Pancreas (tissue), 10 donors: ENCODE measurements at regions not wholly inside any gene's neighbourhood (a gene's known extent, or its start where the extent isn't known, plus 50 kb on each side); places are given as distances from the start of the nearest gene placed in this dataset.

Experiments
- ATAC-seq, 4 donors: fragments of 200-7000 bp; cut with Tn5 transposase; one replicate each; pipeline versions ENCODE4 v1.8.0 to v1.9.1; 2020; ENCODE audit warnings: mild to moderate bottlenecking in 4 of 4, moderate library complexity in 4 of 4
- DNase-seq, 6 donors: peaks; one replicate each; pipeline ENCODE4 v3.0.0-alpha.2; 2020
- FAIRE-seq: peaks from 2 replicates; lab custom pipeline; 2012; peaks lifted over from hg19 to GRCh38; lab: Jason Lieb, UNC
- H3K27ac ChIP-seq, 4 donors: fragments of 200-600 bp; sonication (generic); 1 replicate in 3 of 4; 2 replicates in 1 of 4; pipeline versions ENCODE4 v1.5.0 to v1.8.0; 2020
- H3K27me3 ChIP-seq, 4 donors: fragments of 200-600 bp; one replicate each; pipeline ENCODE4 v1.8.0; 2021
- H3K36me3 ChIP-seq, 3 donors: fragments of 200-600 bp; sonication (generic) in 1 of 3; one replicate each; pipeline versions ENCODE4 v1.5.0 to v1.8.0; 2020 to 2021
- H3K4me1 ChIP-seq, 3 donors: fragments of 200-600 bp; one replicate each; pipeline ENCODE4 v1.8.0; 2021
- H3K4me3 ChIP-seq, 4 donors: fragments of 200-600 bp; sonication (generic) in 2 of 4; one replicate each; pipeline versions ENCODE4 v1.5.0 to v1.8.0; 2020 to 2021
- H3K9me3 ChIP-seq, 4 donors: fragments of 200-600 bp; one replicate each; pipeline ENCODE4 v1.8.0; 2021
- WGBS, 2 donors: extraction: QIAGEN DNeasy Blood & Tissue Kit; methylation state at CpG; one replicate each; pipeline ENCODE4 v1.1.7; 2013; 5-methylcytosine and 5-hydroxymethylcytosine counted together
- intact Hi-C, 3 donors: fragments of 100-400 bp; cut with DNase I; formaldehyde crosslinking; loops; one replicate each; pipeline versions ENCODE4 v1.11.1 to v1.14.2; 2022
- TF ChIP-seq, protein P1 (sequence below), 4 donors: fragments of 200-600 bp; sonication (generic) in 3 of 4; IDR thresholded peaks; one replicate each; pipeline versions ENCODE4 v1.5.0 to v1.8.0; 2021; ENCODE audit warnings: antibody characterized with exemption in 4 of 4
- donor health status: healthy with polysubstance abuse.
- donor health status: DM: no; HTN: no; CAD: no; lungs with moderate emphysema.
- donor health status: DM: no; HTN: no; CAD: no.
- donor health status: control.
- donor health status: control.
- donor health status: Bipolar disorder and iron deficiency.
- donor health status: DM: yes; HTN: yes; CAD: no.
- donor health status: DM: no; HTN: no; CAD: no.
- donor health status: DM: no; HTN: no; CAD: no.
- donor health status: DM: yes; HTN: yes; CAD: no.

DNA sequence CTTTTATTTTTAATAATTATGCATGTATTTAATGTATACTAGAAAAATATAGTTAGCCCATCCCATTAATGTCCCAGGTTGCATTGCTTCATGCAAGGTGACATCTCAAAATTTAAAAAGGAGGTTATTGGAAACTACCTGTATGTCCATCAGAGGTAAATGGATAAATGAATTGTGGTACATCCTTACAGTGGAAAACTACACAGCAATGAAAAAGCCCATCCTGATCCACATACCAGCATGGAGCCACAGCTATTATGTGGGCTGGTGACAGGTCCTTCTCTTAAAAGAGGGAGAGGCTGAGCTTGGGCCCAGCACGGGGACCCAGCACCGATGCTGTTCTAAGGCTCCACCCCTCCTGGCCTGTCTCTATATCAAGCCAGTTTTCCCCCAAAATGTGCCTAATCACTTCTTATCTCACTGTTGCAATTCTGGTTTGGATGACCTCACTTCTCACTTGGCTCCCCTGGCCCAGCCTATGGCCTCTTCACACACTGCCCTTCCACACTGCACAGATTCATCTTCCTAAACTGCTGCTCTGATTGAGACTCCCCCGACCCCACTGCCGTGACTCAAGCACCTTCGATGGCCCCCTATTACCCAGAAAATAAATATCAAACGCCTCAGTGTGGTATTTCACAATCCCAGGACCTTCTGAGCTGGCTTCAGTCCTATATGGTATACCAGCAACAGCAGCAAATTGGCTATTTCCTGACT is 97.1 kb upstream of the NCOR2 start:
- H3K4me1 ChIP-seq: peaks cover 0 to 6% (median 0%) of the 10 kb centered on the region in 3 donors
- no peak for FAIRE-seq
- ATAC-seq: no peak
- H3K27ac ChIP-seq: no peak overlapping the region
- no peaks in the 10 kb centered on the region for H3K27me3 ChIP-seq
- no peak overlapping the region for H3K4me3 ChIP-seq
- 69 to 78% methylated on average over 6 of the region's 6 CpGs for WGBS, 2 donors
- H3K9me3 ChIP-seq: no peaks in the 10 kb centered on the region
- TF ChIP-seq, protein P1, sequence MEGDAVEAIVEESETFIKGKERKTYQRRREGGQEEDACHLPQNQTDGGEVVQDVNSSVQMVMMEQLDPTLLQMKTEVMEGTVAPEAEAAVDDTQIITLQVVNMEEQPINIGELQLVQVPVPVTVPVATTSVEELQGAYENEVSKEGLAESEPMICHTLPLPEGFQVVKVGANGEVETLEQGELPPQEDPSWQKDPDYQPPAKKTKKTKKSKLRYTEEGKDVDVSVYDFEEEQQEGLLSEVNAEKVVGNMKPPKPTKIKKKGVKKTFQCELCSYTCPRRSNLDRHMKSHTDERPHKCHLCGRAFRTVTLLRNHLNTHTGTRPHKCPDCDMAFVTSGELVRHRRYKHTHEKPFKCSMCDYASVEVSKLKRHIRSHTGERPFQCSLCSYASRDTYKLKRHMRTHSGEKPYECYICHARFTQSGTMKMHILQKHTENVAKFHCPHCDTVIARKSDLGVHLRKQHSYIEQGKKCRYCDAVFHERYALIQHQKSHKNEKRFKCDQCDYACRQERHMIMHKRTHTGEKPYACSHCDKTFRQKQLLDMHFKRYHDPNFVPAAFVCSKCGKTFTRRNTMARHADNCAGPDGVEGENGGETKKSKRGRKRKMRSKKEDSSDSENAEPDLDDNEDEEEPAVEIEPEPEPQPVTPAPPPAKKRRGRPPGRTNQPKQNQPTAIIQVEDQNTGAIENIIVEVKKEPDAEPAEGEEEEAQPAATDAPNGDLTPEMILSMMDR (IDR thresholded peaks at IDR 0.05): no peak
- intact Hi-C loops: no loop called here
- DNase-seq: no peak
- H3K36me3 ChIP-seq: no peaks in the 10 kb centered on the region

DNA sequence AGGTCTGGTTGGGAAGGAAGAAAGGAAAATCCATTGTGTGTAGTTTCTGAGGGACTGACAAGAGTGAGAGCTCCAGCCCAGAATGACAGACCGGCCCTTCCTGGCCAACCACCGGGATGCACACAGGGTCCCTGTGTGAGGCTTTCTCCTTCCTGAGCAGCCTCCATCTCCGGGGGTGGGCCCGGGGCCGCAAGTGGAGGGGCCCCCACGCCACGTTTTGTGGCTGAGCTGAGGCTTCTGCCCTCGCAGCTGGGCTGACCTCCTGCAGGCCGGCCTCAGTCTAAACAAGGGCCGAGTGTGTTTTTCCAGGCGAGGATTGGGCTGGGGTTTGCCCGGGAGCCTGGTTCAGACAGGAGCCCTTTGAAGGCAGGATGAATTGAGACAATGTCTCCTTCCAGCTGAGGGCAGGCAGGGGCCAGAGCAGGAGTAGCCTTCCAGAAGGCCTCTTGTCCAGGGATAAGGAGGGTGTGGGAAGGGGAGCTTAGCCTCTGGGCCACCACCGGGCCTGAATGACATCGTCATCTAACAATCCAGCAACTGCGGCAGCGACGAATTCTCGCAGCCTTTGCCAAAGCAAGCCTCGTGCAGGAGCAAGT is 96.5 kb upstream of the NCOR2 start:
- ATAC-seq: no peak
- no peaks in the 10 kb centered on the region for H3K9me3 ChIP-seq
- no peak overlapping the region for H3K27ac ChIP-seq
- WGBS, 2 donors: 76 to 84% methylated on average over 19 of the region's 19 CpGs
- no peak for DNase-seq
- no peak overlapping the region for H3K4me3 ChIP-seq
- FAIRE-seq: no peak
- no peaks in the 10 kb centered on the region for H3K36me3 ChIP-seq
- peaks cover 0 to 6% (median 0%) of the 10 kb centered on the region in 3 donors for H3K4me1 ChIP-seq
- intact Hi-C loops: no loop called here
- TF ChIP-seq, protein P1 (IDR thresholded peaks at IDR 0.05): no peak
- H3K27me3 ChIP-seq: no peaks in the 10 kb centered on the region

DNA sequence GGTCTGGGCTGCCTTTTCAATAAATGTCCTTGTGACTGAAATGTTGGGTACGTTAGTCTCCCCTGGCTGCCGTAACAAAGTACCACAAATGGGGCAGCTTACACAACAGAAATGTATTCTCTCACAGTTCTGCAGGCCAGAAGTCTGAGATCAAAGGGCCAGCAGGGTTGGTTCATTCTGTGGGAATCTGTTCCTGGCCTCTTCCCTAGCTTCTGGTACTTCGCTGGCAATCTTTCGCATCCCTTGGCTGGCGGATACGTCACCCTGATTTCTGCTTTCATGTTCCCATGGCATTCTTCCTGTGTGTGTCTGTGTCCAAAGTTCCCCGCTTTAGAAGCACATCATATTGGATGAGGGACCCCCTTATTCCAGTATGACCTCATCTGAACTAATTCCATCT is 95.8 kb upstream of the NCOR2 start:
- intact Hi-C loops: no loop called here

DNA sequence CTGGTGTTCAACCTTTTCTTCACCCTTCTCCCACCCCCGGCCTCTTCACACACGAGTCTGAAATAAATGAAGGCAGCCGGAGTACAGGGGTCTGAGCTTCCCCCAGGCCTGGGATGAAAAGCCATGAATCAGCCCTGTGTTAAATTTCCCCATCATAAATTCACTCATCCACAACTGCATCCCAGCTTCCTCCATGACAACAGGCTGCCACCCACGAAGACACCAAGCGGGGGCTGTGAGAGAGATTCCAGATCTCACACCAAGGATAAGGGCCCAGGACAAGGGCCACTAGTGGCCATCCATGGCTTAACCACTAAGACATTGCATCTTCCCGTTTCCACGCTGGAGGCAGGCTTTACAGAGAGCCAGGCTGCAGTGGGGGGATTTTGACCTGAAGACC is 93.9 kb upstream of the NCOR2 start:
- no peak for FAIRE-seq

More for the DNA sequence above, 95.8 kb upstream of the NCOR2 start:
- ATAC-seq: no peak
- Histone ChIP-seq H3K9me3 (no peaks in the 10 kb centered on the region), H3K4me3 (no peak overlapping the region), H3K4me1 (peaks cover 0 to 1% (median 0%) of the 10 kb centered on the region in 3 donors), H3K27ac (no peak overlapping the region), H3K27me3 (no peaks in the 10 kb centered on the region), H3K36me3 (no peaks in the 10 kb centered on the region)
- WGBS, 2 donors: 90 to 96% methylated on average over 7 of the region's 7 CpGs
- no peak for FAIRE-seq
- TF ChIP-seq, protein P1 (IDR thresholded peaks at IDR 0.05): no peak
- no peak for DNase-seq

More for the DNA sequence above, 93.9 kb upstream of the NCOR2 start:
- 76 to 86% methylated on average over 7 of the region's 7 CpGs for WGBS, 2 donors
- Histone ChIP-seq H3K4me3 (no peak overlapping the region), H3K27me3 (no peaks in the 10 kb centered on the region), H3K4me1 (peaks cover 0 to under 1% (median 0%) of the 10 kb centered on the region in 3 donors), H3K9me3 (no peaks in the 10 kb centered on the region), H3K27ac (no peak overlapping the region), H3K36me3 (no peaks in the 10 kb centered on the region)
- TF ChIP-seq, protein P1 (IDR thresholded peaks at IDR 0.05): no peak
- DNase-seq (no peak), ATAC-seq (peak in 1 of 4 donors; percentile 26)
- intact Hi-C loops: no loop called here
